Breast epithelium (tissue), 4 donors: ENCODE measurements at regions not wholly inside any gene's neighbourhood (a gene's known extent, or its start where the extent isn't known, plus 50 kb on each side); places are given as distances from the start of the nearest gene placed in this dataset.
"Not testable (repeated sequence)": the region's sequence is repeated elsewhere in the genome, so short reads cannot be mapped to it uniquely, and the experiment has no call there.

Experiments
- DNase-seq, 2 donors: peaks; one replicate each; pipeline ENCODE4 v3.0.0-alpha.2; 2019; ENCODE audit warnings: low spot score in 2 of 2
- H3K27ac ChIP-seq, 2 donors: fragments of 200-600 bp; sonication (generic) in 1 of 2; one replicate each; pipeline ENCODE4 v1.5.1; 2016 to 2019; ENCODE audit warnings: mild to moderate bottlenecking in 1 of 2
- H3K27me3 ChIP-seq, 2 donors: fragments of 200-600 bp; sonication (generic) in 1 of 2; one replicate each; pipeline versions ENCODE4 v1.5.1 to v1.6.0; 2017 to 2019; ENCODE audit warnings: control low read depth in 1 of 2, mild to moderate bottlenecking in 1 of 2
- H3K36me3 ChIP-seq: fragments of 200-600 bp; one replicate; pipeline ENCODE4 v1.5.1; 2019
- H3K4me1 ChIP-seq, 2 donors: fragments of 200-600 bp; sonication (generic); one replicate each; pipeline ENCODE4 v1.5.1; 2016 to 2019; ENCODE audit warnings: control low read depth in 1 of 2
- H3K4me3 ChIP-seq, 3 donors: fragments of 200-600 bp; sonication (generic); 1 replicate in 2 of 3; 2 replicates in 1 of 3; pipeline ENCODE4 v1.5.1; 2016 to 2019; ENCODE audit warnings: mild to moderate bottlenecking in 3 of 3, moderate library complexity in 2 of 3
- H3K9me3 ChIP-seq, 2 donors: fragments of 200-600 bp; sonication (generic) in 1 of 2; one replicate each; pipeline ENCODE4 v1.5.1; 2016 to 2019; ENCODE audit warnings: control low read depth in 1 of 2
- POLR2A ChIP-seq: fragments of 450-650 bp; IDR thresholded peaks from one replicate; pipeline ENCODE4 v1.6.1; 2016; ENCODE audit warnings: antibody characterized with exemption, mild to moderate bottlenecking, moderate library complexity
- POLR2AphosphoS5 ChIP-seq, 3 donors: sonication (generic); formaldehyde crosslinking; IDR thresholded peaks; one replicate each; pipeline ENCODE4 v1.6.1; 2017; ENCODE audit warnings: antibody characterized with exemption in 3 of 3
- intact Hi-C: fragments of 100-400 bp; cut with DNase I; formaldehyde crosslinking; loops from one replicate; pipeline ENCODE4 v1.15.1; 2023; ENCODE audit warnings: low total_unique reads
- TF ChIP-seq, protein P1 (sequence below), 3 donors: fragments of 450-650 bp; IDR thresholded peaks; one replicate each; pipeline ENCODE4 v1.5.1; 2016 to 2017; ENCODE audit warnings: antibody characterized with exemption in 3 of 3, mild to moderate bottlenecking in 3 of 3, moderate library complexity in 3 of 3

DNA sequence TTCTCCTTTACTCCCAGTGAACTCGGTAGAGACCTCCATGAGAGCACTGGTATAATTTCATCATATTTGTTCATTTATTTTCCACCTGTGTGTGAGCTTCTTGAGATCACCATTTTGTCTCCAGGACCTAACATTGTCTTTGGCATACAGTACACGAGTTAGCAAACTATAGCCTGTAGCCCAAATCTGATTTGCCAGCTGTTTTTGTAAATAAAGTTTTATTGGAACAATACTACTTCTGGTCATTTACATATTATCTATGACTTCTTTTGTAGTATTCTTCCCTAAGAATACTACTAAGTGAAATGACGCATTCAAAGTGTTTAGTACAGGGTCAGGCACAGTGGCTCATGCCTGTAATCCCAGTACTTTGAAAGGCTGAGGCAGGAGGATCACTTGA lies 449.5 kb downstream of the PLPP3 start:
- H3K27ac ChIP-seq = no peak overlapping the region
- H3K4me3 ChIP-seq = no peak overlapping the region
- DNase-seq = no peak
- H3K4me1 ChIP-seq = no peaks in the 10 kb centered on the region
- no peaks in the 10 kb centered on the region for H3K36me3 ChIP-seq
- TF ChIP-seq POLR2AphosphoS5 (IDR thresholded peaks at IDR 0.05) = no peak
- TF ChIP-seq, protein P1, sequence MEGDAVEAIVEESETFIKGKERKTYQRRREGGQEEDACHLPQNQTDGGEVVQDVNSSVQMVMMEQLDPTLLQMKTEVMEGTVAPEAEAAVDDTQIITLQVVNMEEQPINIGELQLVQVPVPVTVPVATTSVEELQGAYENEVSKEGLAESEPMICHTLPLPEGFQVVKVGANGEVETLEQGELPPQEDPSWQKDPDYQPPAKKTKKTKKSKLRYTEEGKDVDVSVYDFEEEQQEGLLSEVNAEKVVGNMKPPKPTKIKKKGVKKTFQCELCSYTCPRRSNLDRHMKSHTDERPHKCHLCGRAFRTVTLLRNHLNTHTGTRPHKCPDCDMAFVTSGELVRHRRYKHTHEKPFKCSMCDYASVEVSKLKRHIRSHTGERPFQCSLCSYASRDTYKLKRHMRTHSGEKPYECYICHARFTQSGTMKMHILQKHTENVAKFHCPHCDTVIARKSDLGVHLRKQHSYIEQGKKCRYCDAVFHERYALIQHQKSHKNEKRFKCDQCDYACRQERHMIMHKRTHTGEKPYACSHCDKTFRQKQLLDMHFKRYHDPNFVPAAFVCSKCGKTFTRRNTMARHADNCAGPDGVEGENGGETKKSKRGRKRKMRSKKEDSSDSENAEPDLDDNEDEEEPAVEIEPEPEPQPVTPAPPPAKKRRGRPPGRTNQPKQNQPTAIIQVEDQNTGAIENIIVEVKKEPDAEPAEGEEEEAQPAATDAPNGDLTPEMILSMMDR (IDR thresholded peaks at IDR 0.05) = no peak
- no peak for TF ChIP-seq POLR2A
- H3K9me3 ChIP-seq = no peaks in the 10 kb centered on the region
- intact Hi-C loops = no loop called here
- no peaks in the 10 kb centered on the region for H3K27me3 ChIP-seq

DNA sequence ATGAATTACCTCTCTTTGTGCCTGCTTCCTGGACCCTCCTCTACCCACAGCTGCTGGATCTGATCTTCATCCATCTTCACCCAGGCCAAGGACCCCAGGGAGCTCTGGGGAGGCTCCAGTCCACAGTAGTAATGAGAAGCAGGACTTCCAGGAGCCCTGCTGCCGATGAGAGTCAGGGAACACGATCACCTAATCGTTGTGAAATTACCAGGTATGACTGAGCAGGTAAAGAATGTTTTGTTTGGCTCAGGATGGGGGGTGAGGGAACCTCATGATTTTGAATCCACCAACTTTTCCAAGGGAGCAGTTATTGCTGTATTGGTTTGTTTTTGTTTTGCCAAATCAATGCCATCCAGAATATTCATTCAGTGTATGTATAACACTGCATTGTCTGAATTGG lies 454.0 kb downstream of the PLPP3 start:
- Histone ChIP-seq H3K4me1 (no peaks in the 10 kb centered on the region), H3K27ac (no peak overlapping the region), H3K9me3 (peaks cover 0 to 4% of the 10 kb centered on the region in 2 donors), H3K27me3 (no peaks in the 10 kb centered on the region), H3K36me3 (no peaks in the 10 kb centered on the region), H3K4me3 (no peak overlapping the region)
- intact Hi-C loops = no loop called here
- DNase-seq = no peak
- TF ChIP-seq POLR2A = no peak
- no peak for TF ChIP-seq POLR2AphosphoS5 (IDR thresholded peaks at IDR 0.05)
- TF ChIP-seq, protein P1 (IDR thresholded peaks at IDR 0.05) = no peak

DNA sequence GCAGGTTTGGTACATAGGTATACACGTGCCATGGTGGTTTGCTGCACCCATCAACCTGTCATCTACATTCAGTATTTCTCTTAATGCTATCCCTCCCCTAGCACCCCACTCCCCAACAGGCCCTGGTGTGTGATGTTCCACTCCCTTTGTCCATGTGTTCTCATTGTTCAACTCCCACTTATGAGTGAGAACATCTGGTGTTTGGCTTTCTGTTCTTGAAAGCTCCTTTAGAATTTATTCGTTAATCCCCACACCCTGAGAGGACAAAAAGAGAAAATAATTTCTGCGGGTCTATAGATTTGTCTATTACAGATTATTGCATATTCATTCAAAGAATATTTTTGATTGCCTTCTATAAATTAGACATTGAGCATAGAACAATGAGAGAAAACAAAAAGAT lies 455.5 kb downstream of the PLPP3 start:
- no peak overlapping the region for H3K27ac ChIP-seq
- no peaks in the 10 kb centered on the region for H3K27me3 ChIP-seq
- peaks cover 0 to 4% of the 10 kb centered on the region in 2 donors for H3K9me3 ChIP-seq
- no peak for TF ChIP-seq POLR2AphosphoS5 (IDR thresholded peaks at IDR 0.05)
- TF ChIP-seq POLR2A = no peak
- TF ChIP-seq, protein P1 (IDR thresholded peaks at IDR 0.05) = no peak
- intact Hi-C loops = no loop called here
- no peak overlapping the region for H3K4me3 ChIP-seq
- no peaks in the 10 kb centered on the region for H3K4me1 ChIP-seq
- no peak for DNase-seq
- no peaks in the 10 kb centered on the region for H3K36me3 ChIP-seq

DNA sequence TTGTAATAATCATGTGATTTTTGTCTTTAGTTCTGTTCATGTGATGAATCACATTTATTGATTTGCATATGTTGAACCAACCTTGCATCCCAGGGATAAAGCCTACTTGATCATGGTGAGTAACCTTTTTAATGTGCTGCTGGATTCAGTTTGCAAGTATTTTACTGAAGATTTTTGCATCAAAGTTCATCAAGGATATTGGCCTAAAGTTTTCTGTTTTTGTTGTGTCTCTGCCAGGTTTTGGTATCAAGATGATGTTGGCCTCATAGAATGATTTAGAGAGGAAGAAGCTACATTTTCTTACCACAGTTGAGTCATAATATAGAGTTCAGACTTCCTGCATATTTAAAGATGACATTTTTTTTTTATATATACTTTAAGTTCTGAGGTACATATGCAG lies 455.9 kb downstream of the PLPP3 start:
- Histone ChIP-seq H3K4me3 (no peak overlapping the region), H3K9me3 (peaks cover 0 to 4% of the 10 kb centered on the region in 2 donors), H3K36me3 (no peaks in the 10 kb centered on the region), H3K4me1 (no peaks in the 10 kb centered on the region), H3K27me3 (no peaks in the 10 kb centered on the region), H3K27ac (no peak overlapping the region)
- intact Hi-C loops = no loop called here
- no peak for TF ChIP-seq POLR2AphosphoS5 (IDR thresholded peaks at IDR 0.05)
- TF ChIP-seq POLR2A = no peak
- TF ChIP-seq, protein P1 (IDR thresholded peaks at IDR 0.05) = no peak
- no peak for DNase-seq

DNA sequence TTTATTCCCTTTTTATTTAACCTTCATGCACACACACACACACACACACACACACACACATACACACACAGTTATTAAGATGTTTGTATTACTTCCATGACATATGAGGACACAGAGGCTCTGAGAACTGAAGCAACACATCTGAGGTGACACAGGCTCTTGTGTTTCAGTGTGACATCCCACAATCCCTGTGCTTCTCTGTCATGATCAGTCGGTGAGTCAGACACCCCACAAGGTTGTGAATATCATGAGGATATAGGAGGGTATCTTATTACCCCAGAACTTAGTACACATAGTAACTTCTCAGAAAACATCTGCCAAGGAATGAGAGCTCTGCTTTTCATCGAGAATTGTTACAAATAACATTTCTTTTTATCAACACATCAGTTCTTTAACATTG lies 459.3 kb downstream of the PLPP3 start:
- intact Hi-C loops = no loop called here
- TF ChIP-seq, protein P1 (IDR thresholded peaks at IDR 0.05) = no peak
- TF ChIP-seq POLR2A (no peak), POLR2AphosphoS5 (IDR thresholded peaks at IDR 0.05) (no peak)
- Histone ChIP-seq H3K9me3 (peaks cover 0 to 4% of the 10 kb centered on the region in 2 donors), H3K27me3 (no peaks in the 10 kb centered on the region), H3K27ac (no peak overlapping the region), H3K4me1 (no peaks in the 10 kb centered on the region), H3K36me3 (no peaks in the 10 kb centered on the region), H3K4me3 (no peak overlapping the region)
- DNase-seq = no peak

DNA sequence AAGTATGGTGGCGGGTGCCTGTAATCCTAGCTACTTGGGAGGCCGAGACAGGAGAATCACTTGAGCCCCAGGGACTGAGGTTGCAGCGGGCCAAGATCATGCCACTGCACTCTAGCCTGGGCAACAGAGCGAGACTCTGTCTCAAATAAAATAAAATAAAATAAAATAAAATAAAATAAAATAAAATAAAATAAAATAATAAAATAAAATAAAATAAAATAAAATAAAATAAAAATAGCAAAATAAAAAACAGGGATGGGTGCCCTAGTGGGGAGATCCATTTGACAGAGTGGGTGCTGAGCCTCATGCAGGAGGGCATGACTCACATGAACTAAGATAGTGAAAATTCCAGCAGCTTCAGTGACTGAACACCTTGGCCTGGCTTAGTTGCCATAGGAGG lies 460.7 kb downstream of the PLPP3 start:
- intact Hi-C loops, DNase-seq, H3K36me3 ChIP-seq, H3K9me3 ChIP-seq, H3K4me1 ChIP-seq, H3K27me3 ChIP-seq, H3K27ac ChIP-seq, H3K4me3 ChIP-seq: not testable (repeated sequence)
